ENCODE measurements at regions not wholly inside any gene's neighbourhood (a gene's known extent, or its start where the extent isn't known, plus 50 kb on each side); places are given as distances from the start of the nearest gene placed in this dataset.

DNA sequence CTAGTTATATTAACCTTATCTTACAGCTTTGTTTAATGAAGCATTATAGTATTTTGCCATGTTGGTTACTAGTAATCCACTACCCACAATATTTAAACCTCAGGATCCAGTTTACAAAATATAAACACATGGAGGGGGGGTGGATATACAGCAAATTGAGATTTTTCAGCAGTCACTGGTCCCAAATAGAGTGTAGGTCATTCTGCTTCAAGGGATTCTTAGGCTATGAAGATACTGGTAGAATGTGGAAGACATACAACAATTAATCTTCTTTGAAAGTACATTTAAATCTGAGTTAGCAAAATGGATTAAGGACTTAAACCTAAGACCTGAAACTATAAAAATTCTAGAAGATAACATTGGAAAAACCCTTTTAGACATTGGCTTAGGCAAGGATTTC is 569.6 kb downstream of the ZNF674 start:
- H3K27me3 ChIP-seq (ENCODE audit: control insufficient read depth, insufficient read depth, low read length) = peaks cover 3% of the 10 kb centered on the region
- H3K4me1 ChIP-seq (ENCODE audit: control insufficient read depth, insufficient read depth, low read length) = no peaks in the 10 kb centered on the region
- H3K56ac ChIP-seq (ENCODE audit: extremely low read depth, insufficient read depth, low read length) = no peak overlapping the region
- no peaks in the 10 kb centered on the region for H3K36me3 ChIP-seq (ENCODE audit: control insufficient read depth, insufficient read depth, low read length)
- H3K4me2 ChIP-seq (ENCODE audit: low read depth, low read length) = no peak overlapping the region
- intact Hi-C loops (cut with micrococcal nuclease) = no loop called here
- ATAC-seq (ENCODE audit: low read depth) (no peak), DNase-seq (no peak)
- TF ChIP-seq MXI1 (IDR thresholded peaks at IDR 0.05; ENCODE audit: borderline replicate concordance, low read depth, low read length) (no peak), MAZ (IDR thresholded peaks at IDR 0.05; ENCODE audit: borderline replicate concordance, low read depth, low read length) (no peak), MAFK (IDR thresholded peaks at IDR 0.05; ENCODE audit: low read depth, low read length) (no peak), SMC3 (IDR thresholded peaks at IDR 0.05; ENCODE audit: low read depth, low read length) (no peak), FOS (IDR thresholded peaks at IDR 0.05; ENCODE audit: low read depth, low read length) (no peak), CHD1 (IDR thresholded peaks at IDR 0.05; ENCODE audit: low read depth, low read length) (no peak), CEBPB (IDR thresholded peaks at IDR 0.05; ENCODE audit: low read depth, low read length) (no peak), BHLHE40 (IDR thresholded peaks at IDR 0.05; ENCODE audit: low read depth, low read length) (no peak), RFX5 (IDR thresholded peaks at IDR 0.05; ENCODE audit: low read depth, low read length) (no peak), RAD21 (IDR thresholded peaks at IDR 0.05; ENCODE audit: low read length) (no peak), NFE2L2 (IDR thresholded peaks at IDR 0.05; ENCODE audit: low read depth, low read length) (no peak), RCOR1 (IDR thresholded peaks at IDR 0.05; ENCODE audit: insufficient replicate concordance, low read length) (no peak)
- TF ChIP-seq, protein P1, sequence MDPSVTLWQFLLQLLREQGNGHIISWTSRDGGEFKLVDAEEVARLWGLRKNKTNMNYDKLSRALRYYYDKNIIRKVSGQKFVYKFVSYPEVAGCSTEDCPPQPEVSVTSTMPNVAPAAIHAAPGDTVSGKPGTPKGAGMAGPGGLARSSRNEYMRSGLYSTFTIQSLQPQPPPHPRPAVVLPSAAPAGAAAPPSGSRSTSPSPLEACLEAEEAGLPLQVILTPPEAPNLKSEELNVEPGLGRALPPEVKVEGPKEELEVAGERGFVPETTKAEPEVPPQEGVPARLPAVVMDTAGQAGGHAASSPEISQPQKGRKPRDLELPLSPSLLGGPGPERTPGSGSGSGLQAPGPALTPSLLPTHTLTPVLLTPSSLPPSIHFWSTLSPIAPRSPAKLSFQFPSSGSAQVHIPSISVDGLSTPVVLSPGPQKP (IDR thresholded peaks at IDR 0.05; ENCODE audit: borderline replicate concordance, low read depth, low read length) = no peak
- TF ChIP-seq, protein P2, sequence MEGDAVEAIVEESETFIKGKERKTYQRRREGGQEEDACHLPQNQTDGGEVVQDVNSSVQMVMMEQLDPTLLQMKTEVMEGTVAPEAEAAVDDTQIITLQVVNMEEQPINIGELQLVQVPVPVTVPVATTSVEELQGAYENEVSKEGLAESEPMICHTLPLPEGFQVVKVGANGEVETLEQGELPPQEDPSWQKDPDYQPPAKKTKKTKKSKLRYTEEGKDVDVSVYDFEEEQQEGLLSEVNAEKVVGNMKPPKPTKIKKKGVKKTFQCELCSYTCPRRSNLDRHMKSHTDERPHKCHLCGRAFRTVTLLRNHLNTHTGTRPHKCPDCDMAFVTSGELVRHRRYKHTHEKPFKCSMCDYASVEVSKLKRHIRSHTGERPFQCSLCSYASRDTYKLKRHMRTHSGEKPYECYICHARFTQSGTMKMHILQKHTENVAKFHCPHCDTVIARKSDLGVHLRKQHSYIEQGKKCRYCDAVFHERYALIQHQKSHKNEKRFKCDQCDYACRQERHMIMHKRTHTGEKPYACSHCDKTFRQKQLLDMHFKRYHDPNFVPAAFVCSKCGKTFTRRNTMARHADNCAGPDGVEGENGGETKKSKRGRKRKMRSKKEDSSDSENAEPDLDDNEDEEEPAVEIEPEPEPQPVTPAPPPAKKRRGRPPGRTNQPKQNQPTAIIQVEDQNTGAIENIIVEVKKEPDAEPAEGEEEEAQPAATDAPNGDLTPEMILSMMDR (conservative IDR thresholded peaks at IDR 0.05; ENCODE audit: low read depth, low read length) = no peak
- H3K18ac ChIP-seq (ENCODE audit: low read depth, low read length) = no peak overlapping the region
- H4K20me1 ChIP-seq (ENCODE audit: insufficient read depth, low read length) = no peaks in the 10 kb centered on the region
- H3K79me1 ChIP-seq (ENCODE audit: low read depth in 1 of 2, low read length in 2 of 2) = no peaks in the 10 kb centered on the region
- H2AK9ac ChIP-seq (replicated peaks; ENCODE audit: low read depth, low read length, poor library complexity) = no peak overlapping the region
- no peak overlapping the region for H2BK5ac ChIP-seq (ENCODE audit: low read depth, low read length, poor library complexity, severe bottlenecking)
- H2AFZ ChIP-seq (replicated peaks; ENCODE audit: low read length, poor library complexity) = no peak overlapping the region
- CTCF ChIA-PET = no interaction called here
- H2AK5ac ChIP-seq (ENCODE audit: low read depth, low read length) = no peak overlapping the region
- H4K91ac ChIP-seq (ENCODE audit: insufficient read depth, low read depth, low read length) = no peak overlapping the region
- no peak overlapping the region for H2BK120ac ChIP-seq (ENCODE audit: low read depth, low read length)
- no TSS peak for BruUV-seq (replicated peaks)
- H2BK20ac ChIP-seq (ENCODE audit: low read depth, low read length) = no peak overlapping the region
- H3K14ac ChIP-seq (replicated peaks; ENCODE audit: low read depth, low read length) = no peak overlapping the region
- no peak overlapping the region for H3K4me3 ChIP-seq (ENCODE audit: insufficient read depth, low read depth, low read length)
- no peak overlapping the region for H3K27ac ChIP-seq (ENCODE audit: insufficient read depth, low read length)
- POLR2A ChIA-PET (ENCODE audit: unreplicated experiment) = no interaction called here
- H3K9me1 ChIP-seq (ENCODE audit: insufficient read depth, low read length) = no peaks in the 10 kb centered on the region
- dilution Hi-C loops (cut with HindIII; ENCODE audit: low sequenced_read_pairs, unreplicated experiment) = no loop called here
- H2BK15ac ChIP-seq (ENCODE audit: low read depth, low read length) = no peak overlapping the region
- no peak overlapping the region for H4K8ac ChIP-seq (ENCODE audit: low read depth in 2 of 2, low read length in 2 of 2)
- H3K4ac ChIP-seq (ENCODE audit: low read depth, low read length) = no peak overlapping the region
- no peak overlapping the region for H4K5ac ChIP-seq (ENCODE audit: low read depth, low read length)
- in situ Hi-C loops (cut with MboI; ENCODE audit: low sequenced_read_pairs) = no loop called here
- no peak overlapping the region for H3K23ac ChIP-seq (ENCODE audit: low read depth, low read length)
- no peaks in the 10 kb centered on the region for H3K9me3 ChIP-seq (ENCODE audit: control insufficient read depth, insufficient read depth, low read length)
- no peak overlapping the region for H3K9ac ChIP-seq (ENCODE audit: low read depth, low read length)

Measured in IMR-90 (cell line).